ENCODE measurements at regions not wholly inside any gene's neighbourhood (a gene's known extent, or its start where the extent isn't known, plus 50 kb on each side); places are given as distances from the start of the nearest gene placed in this dataset.

GRCh38 chr2:71936076-71937030 is 211.3 kb downstream of the CYP26B1 start:
- no peak for DNase-seq (ENCODE audit: low spot score)

- DNase-seq (ENCODE audit: low spot score) = no peak
Measured at GRCh38 chr2:71935262-71935848, 212.3 kb downstream of the CYP26B1 start.

GRCh38 chr2:71934595-71935261 is 212.9 kb downstream of the CYP26B1 start:
- no peak for DNase-seq (ENCODE audit: low spot score)

- DNase-seq (ENCODE audit: low spot score) = no peak
Measured at GRCh38 chr2:71934320-71934593, 213.4 kb downstream of the CYP26B1 start.

GRCh38 chr2:71933467-71934319 is 214.0 kb downstream of the CYP26B1 start:
- no peak for DNase-seq (ENCODE audit: low spot score)

GRCh38 chr2:71932780-71933466 is 214.7 kb downstream of the CYP26B1 start:
- no peak for DNase-seq (ENCODE audit: low spot score)

- DNase-seq (ENCODE audit: low spot score) = no peak
Measured at GRCh38 chr2:71932037-71932779, 215.5 kb downstream of the CYP26B1 start.

- DNase-seq (ENCODE audit: low spot score) = no peak
Measured at GRCh38 chr2:71930049-71930681, 217.5 kb downstream of the CYP26B1 start.

- no peak for DNase-seq (ENCODE audit: low spot score)
Measured at GRCh38 chr2:71929482-71929772, 218.2 kb downstream of the CYP26B1 start.

GRCh38 chr2:71928734-71929481 is 218.8 kb downstream of the CYP26B1 start:
- DNase-seq (ENCODE audit: low spot score) = no peak

- no peak for DNase-seq (ENCODE audit: low spot score)
Measured at GRCh38 chr2:71927757-71928715, 219.6 kb downstream of the CYP26B1 start.

GRCh38 chr2:71926876-71927756 is 220.5 kb downstream of the CYP26B1 start:
- no peak for DNase-seq (ENCODE audit: low spot score)

GRCh38 chr2:71926089-71926447 is 221.6 kb downstream of the CYP26B1 start:
- no peak for DNase-seq (ENCODE audit: low spot score)

GRCh38 chr2:71925268-71926088 is 222.2 kb downstream of the CYP26B1 start:
- DNase-seq (ENCODE audit: low spot score) = peak; percentile 22

GRCh38 chr2:71923887-71924533 is 223.7 kb downstream of the CYP26B1 start:
- DNase-seq (ENCODE audit: low spot score) = peak; percentile 50

- no peak for DNase-seq (ENCODE audit: low spot score)
Measured at GRCh38 chr2:71923143-71923525, 224.5 kb downstream of the CYP26B1 start.
